ENCODE measurements at regions not wholly inside any gene's neighbourhood (a gene's known extent, or its start where the extent isn't known, plus 50 kb on each side); places are given as distances from the start of the nearest gene placed in this dataset.

- DNase-seq (ENCODE audit: low spot score) = no peak
These were observed 150.5 kb upstream of the TMC3 start for GRCh38 chr15:81524496-81524895.

GRCh38 chr15:81523867-81524266, 149.9 kb upstream of the TMC3 start:
- DNase-seq (ENCODE audit: low spot score) = peak; percentile 2

- DNase-seq (ENCODE audit: low spot score) = no peak
These were observed 146.5 kb upstream of the TMC3 start for GRCh38 chr15:81520480-81520879.

GRCh38 chr15:81516461-81516860, 142.4 kb upstream of the TMC3 start:
- DNase-seq (ENCODE audit: low spot score) = no peak

GRCh38 chr15:81516012-81516411, 142.0 kb upstream of the TMC3 start:
- DNase-seq (ENCODE audit: low spot score) = no peak

- no peak for DNase-seq (ENCODE audit: low spot score)
These were observed 140.7 kb upstream of the TMC3 start for GRCh38 chr15:81514725-81515124.

- no peak for DNase-seq (ENCODE audit: low spot score)
These were observed 137.1 kb upstream of the TMC3 start for GRCh38 chr15:81511138-81511537.

- DNase-seq (ENCODE audit: low spot score) = no peak
These were observed 133.8 kb upstream of the TMC3 start for GRCh38 chr15:81507831-81508230.

GRCh38 chr15:81506936-81507335, 132.9 kb upstream of the TMC3 start:
- no peak for DNase-seq (ENCODE audit: low spot score)

- no peak for DNase-seq (ENCODE audit: low spot score)
These were observed 132.1 kb upstream of the TMC3 start for GRCh38 chr15:81506071-81506470.

GRCh38 chr15:81504170-81504905, 130.3 kb upstream of the TMC3 start:
- no peak for DNase-seq (ENCODE audit: low spot score)

GRCh38 chr15:81502439-81502838, 128.4 kb upstream of the TMC3 start:
- no peak for DNase-seq (ENCODE audit: low spot score)

- no peak for DNase-seq (ENCODE audit: low spot score)
These were observed 126.1 kb upstream of the TMC3 start for GRCh38 chr15:81500081-81500480.

- no peak for DNase-seq (ENCODE audit: low spot score)
These were observed 124.3 kb upstream of the TMC3 start for GRCh38 chr15:81498294-81498693.

- DNase-seq (ENCODE audit: low spot score) = no peak
These were observed 123.2 kb upstream of the TMC3 start for GRCh38 chr15:81497238-81497637.

- DNase-seq (ENCODE audit: low spot score) = no peak
These were observed 121.9 kb upstream of the TMC3 start for GRCh38 chr15:81495780-81496467.

- no peak for DNase-seq (ENCODE audit: low spot score)
These were observed 119.1 kb upstream of the TMC3 start for GRCh38 chr15:81492969-81493645.

GRCh38 chr15:81492331-81492968, 118.4 kb upstream of the TMC3 start:
- no peak for DNase-seq (ENCODE audit: low spot score)

- no peak for DNase-seq (ENCODE audit: low spot score)
These were observed 117.5 kb upstream of the TMC3 start for GRCh38 chr15:81491414-81492096.

GRCh38 chr15:81485806-81486205, 111.8 kb upstream of the TMC3 start:
- no peak for DNase-seq (ENCODE audit: low spot score)

GRCh38 chr15:81484086-81484955, 110.3 kb upstream of the TMC3 start:
- DNase-seq (ENCODE audit: low spot score) = no peak
